Gastroesophageal sphincter (tissue), 4 donors: ENCODE measurements at regions not wholly inside any gene's neighbourhood (a gene's known extent, or its start where the extent isn't known, plus 50 kb on each side); places are given as distances from the start of the nearest gene placed in this dataset.

ENCODE experiments used
- ATAC-seq: fragments of 150-250 bp; one replicate; pipeline ENCODE4 v1.9.1; 2016; ENCODE audit warnings: mild to moderate bottlenecking, moderate library complexity
- H3K27ac ChIP-seq, 4 donors: fragments of 200-600 bp; sonication (generic) in 3 of 4; 1 replicate in 3 of 4; 2 replicates in 1 of 4; pipeline ENCODE4 v1.5.1; 2016 to 2019
- H3K27me3 ChIP-seq: fragments of 200-600 bp; sonication (generic); one replicate; pipeline ENCODE4 v1.5.1; 2019
- H3K36me3 ChIP-seq, 2 donors: fragments of 200-600 bp; sonication (generic); one replicate each; pipeline ENCODE4 v1.5.1; 2019; ENCODE audit warnings: control low read depth in 1 of 2
- H3K4me1 ChIP-seq, 3 donors: fragments of 200-600 bp; sonication (generic); 1 replicate in 2 of 3; 2 replicates in 1 of 3; pipeline ENCODE4 v1.5.1; 2016 to 2019; ENCODE audit warnings: control low read depth in 2 of 3
- H3K4me3 ChIP-seq, 2 donors: fragments of 200-600 bp; sonication (generic); one replicate each; pipeline ENCODE4 v1.5.1; 2019; ENCODE audit warnings: mild to moderate bottlenecking in 1 of 2, moderate library complexity in 1 of 2
- H3K9me3 ChIP-seq, 3 donors: fragments of 200-600 bp; sonication (generic); one replicate each; pipeline ENCODE4 v1.5.1; 2017 to 2019; ENCODE audit warnings: control low read depth in 2 of 3
- EP300 ChIP-seq: sonication (generic); formaldehyde crosslinking; IDR thresholded peaks from one replicate; pipeline ENCODE4 v1.6.1; 2017; ENCODE audit warnings: antibody characterized with exemption, mild to moderate bottlenecking
- POLR2A ChIP-seq, 2 donors: fragments of 450-650 bp; IDR thresholded peaks; one replicate each; pipeline ENCODE4 v1.6.1; 2017; ENCODE audit warnings: antibody characterized with exemption in 2 of 2, mild to moderate bottlenecking in 2 of 2, moderate library complexity in 1 of 2
- POLR2AphosphoS5 ChIP-seq: sonication (generic); formaldehyde crosslinking; IDR thresholded peaks from one replicate; pipeline ENCODE4 v1.6.1; 2017; ENCODE audit warnings: antibody characterized with exemption
- WGBS, 2 donors: methylation state at CpG; one replicate each; pipeline ENCODE4 v1.1.5; 2018; ENCODE audit warnings: low coverage in 1 of 2; 5-methylcytosine and 5-hydroxymethylcytosine counted together
- TF ChIP-seq, protein P1 (sequence below), 4 experiments: fragments of 200-600 bp in 2 of 4; fragments of 450-650 bp in 2 of 4; sonication (generic) in 1 of 4; IDR thresholded peaks; one replicate each; pipeline ENCODE4 v1.5.1; 2017 to 2019; ENCODE audit warnings: antibody characterized with exemption in 4 of 4, mild to moderate bottlenecking in 2 of 4, moderate library complexity in 2 of 4

DNA sequence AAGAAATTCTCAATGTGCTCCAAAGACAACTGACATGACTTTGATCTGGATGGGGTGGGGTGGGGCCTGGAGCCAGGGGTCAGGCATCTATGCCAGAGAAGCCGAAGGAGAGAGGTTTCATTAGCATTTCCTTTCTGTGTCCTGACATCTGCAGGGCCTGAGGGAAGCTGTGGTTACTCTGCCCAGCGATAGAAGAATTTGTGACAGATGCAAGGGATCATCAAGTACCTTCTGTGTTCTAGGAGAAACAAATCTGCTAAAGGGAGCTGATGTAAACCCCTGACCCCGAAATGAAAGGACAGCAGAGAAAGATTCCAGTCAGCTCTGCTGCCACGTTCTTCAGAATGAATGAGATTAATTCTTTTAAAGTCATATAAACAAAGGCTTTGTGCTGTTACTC, 335.7 kb downstream of the PRELID2 start:
- H3K4me1 ChIP-seq: peaks cover 0 to 9% (median 0%) of the 10 kb centered on the region in 3 donors
- H3K36me3 ChIP-seq: no peaks in the 10 kb centered on the region
- 0 to 11% methylated on average over 1 to 4 of the region's 4 CpGs for WGBS, 2 donors
- no peak overlapping the region for H3K4me3 ChIP-seq
- ATAC-seq: no peak
- TF ChIP-seq POLR2AphosphoS5 (no peak), POLR2A (IDR thresholded peaks at IDR 0.05) (no peak), EP300 (no peak)
- TF ChIP-seq, protein P1, sequence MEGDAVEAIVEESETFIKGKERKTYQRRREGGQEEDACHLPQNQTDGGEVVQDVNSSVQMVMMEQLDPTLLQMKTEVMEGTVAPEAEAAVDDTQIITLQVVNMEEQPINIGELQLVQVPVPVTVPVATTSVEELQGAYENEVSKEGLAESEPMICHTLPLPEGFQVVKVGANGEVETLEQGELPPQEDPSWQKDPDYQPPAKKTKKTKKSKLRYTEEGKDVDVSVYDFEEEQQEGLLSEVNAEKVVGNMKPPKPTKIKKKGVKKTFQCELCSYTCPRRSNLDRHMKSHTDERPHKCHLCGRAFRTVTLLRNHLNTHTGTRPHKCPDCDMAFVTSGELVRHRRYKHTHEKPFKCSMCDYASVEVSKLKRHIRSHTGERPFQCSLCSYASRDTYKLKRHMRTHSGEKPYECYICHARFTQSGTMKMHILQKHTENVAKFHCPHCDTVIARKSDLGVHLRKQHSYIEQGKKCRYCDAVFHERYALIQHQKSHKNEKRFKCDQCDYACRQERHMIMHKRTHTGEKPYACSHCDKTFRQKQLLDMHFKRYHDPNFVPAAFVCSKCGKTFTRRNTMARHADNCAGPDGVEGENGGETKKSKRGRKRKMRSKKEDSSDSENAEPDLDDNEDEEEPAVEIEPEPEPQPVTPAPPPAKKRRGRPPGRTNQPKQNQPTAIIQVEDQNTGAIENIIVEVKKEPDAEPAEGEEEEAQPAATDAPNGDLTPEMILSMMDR (IDR thresholded peaks at IDR 0.05): no peak
- H3K27ac ChIP-seq: no peak overlapping the region
- no peaks in the 10 kb centered on the region for H3K9me3 ChIP-seq
- no peaks in the 10 kb centered on the region for H3K27me3 ChIP-seq

GRCh38 chr5:145497052-145497451, 338.1 kb downstream of the PRELID2 start:
- peaks cover 0 to 9% (median 0%) of the 10 kb centered on the region in 3 donors for H3K4me1 ChIP-seq
- no peak for TF ChIP-seq POLR2AphosphoS5
- no peaks in the 10 kb centered on the region for H3K9me3 ChIP-seq
- WGBS, 2 donors: 86 to 87% methylated on average over 2 to 3 of the region's 3 CpGs
- no peaks in the 10 kb centered on the region for H3K27me3 ChIP-seq
- no peaks in the 10 kb centered on the region for H3K36me3 ChIP-seq
- no peak overlapping the region for H3K4me3 ChIP-seq
- ATAC-seq: no peak
- no peak overlapping the region for H3K27ac ChIP-seq

- 34 to 55% methylated on average over 2 of the region's 2 CpGs for WGBS, 2 donors
These were observed 339.4 kb downstream of the PRELID2 start for GRCh38 chr5:145495741-145496140.

DNA sequence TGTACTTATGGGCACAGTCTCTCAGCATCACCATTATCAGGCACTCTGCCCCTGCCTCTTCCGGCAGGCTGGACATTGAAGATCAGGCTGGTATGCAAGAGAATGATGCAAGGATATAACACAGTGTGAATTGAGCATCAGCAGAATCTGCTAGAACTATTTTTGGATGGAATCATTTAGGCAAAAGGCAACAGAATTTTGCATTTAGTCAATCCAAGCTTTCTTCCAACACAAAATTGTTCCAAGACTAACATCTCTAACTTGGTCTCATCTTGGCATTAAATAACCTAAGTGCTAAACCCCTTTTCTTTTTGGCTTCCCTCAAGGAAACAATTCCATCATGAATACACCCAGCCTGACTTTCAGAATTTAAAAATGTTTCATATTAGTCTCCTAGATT, 339.9 kb downstream of the PRELID2 start:
- Histone ChIP-seq H3K36me3 (no peaks in the 10 kb centered on the region), H3K9me3 (no peaks in the 10 kb centered on the region), H3K4me3 (no peak overlapping the region), H3K27me3 (no peaks in the 10 kb centered on the region), H3K4me1 (peaks cover 0 to 9% (median 0%) of the 10 kb centered on the region in 3 donors), H3K27ac (no peak overlapping the region)
- WGBS, 2 donors: 25 to 50% methylated on average over 1 of the region's 1 CpG
- ATAC-seq: no peak
- TF ChIP-seq, protein P1 (IDR thresholded peaks at IDR 0.05): no peak
- TF ChIP-seq POLR2A (IDR thresholded peaks at IDR 0.05) (no peak), EP300 (no peak), POLR2AphosphoS5 (no peak)

More at GRCh38 chr5:145495741-145496140, 339.4 kb downstream of the PRELID2 start:
- peak; percentile 31 for ATAC-seq
- Histone ChIP-seq H3K27me3 (no peaks in the 10 kb centered on the region), H3K27ac (no peak overlapping the region), H3K9me3 (no peaks in the 10 kb centered on the region), H3K36me3 (no peaks in the 10 kb centered on the region), H3K4me3 (no peak overlapping the region), H3K4me1 (peaks cover 0 to 9% (median 0%) of the 10 kb centered on the region in 3 donors)
- TF ChIP-seq, protein P1 (IDR thresholded peaks at IDR 0.05): no peak
- no peak for TF ChIP-seq POLR2AphosphoS5
- no peak for TF ChIP-seq EP300
- no peak for TF ChIP-seq POLR2A (IDR thresholded peaks at IDR 0.05)

GRCh38 chr5:145493435-145493834, 341.7 kb downstream of the PRELID2 start:
- 81% methylated on average over 3 of the region's 3 CpGs; no CpG with 5 or more reads in 1 of the 2 donors for WGBS, 2 donors
- H3K4me1 ChIP-seq: no peaks in the 10 kb centered on the region
- H3K27me3 ChIP-seq: no peaks in the 10 kb centered on the region
- TF ChIP-seq POLR2A (IDR thresholded peaks at IDR 0.05) (no peak), POLR2AphosphoS5 (no peak), EP300 (no peak)
- TF ChIP-seq, protein P1 (IDR thresholded peaks at IDR 0.05): no peak
- no peak for ATAC-seq
- H3K36me3 ChIP-seq: no peaks in the 10 kb centered on the region
- H3K27ac ChIP-seq: no peak overlapping the region
- no peak overlapping the region for H3K4me3 ChIP-seq
- H3K9me3 ChIP-seq: no peaks in the 10 kb centered on the region
